ENCODE measurements at regions not wholly inside any gene's neighbourhood (a gene's known extent, or its start where the extent isn't known, plus 50 kb on each side); places are given as distances from the start of the nearest gene placed in this dataset.

GRCh38 chr2:207375207-207375875 lies 154.4 kb upstream of the CREB1 start:
- TF ChIP-seq, protein P1, sequence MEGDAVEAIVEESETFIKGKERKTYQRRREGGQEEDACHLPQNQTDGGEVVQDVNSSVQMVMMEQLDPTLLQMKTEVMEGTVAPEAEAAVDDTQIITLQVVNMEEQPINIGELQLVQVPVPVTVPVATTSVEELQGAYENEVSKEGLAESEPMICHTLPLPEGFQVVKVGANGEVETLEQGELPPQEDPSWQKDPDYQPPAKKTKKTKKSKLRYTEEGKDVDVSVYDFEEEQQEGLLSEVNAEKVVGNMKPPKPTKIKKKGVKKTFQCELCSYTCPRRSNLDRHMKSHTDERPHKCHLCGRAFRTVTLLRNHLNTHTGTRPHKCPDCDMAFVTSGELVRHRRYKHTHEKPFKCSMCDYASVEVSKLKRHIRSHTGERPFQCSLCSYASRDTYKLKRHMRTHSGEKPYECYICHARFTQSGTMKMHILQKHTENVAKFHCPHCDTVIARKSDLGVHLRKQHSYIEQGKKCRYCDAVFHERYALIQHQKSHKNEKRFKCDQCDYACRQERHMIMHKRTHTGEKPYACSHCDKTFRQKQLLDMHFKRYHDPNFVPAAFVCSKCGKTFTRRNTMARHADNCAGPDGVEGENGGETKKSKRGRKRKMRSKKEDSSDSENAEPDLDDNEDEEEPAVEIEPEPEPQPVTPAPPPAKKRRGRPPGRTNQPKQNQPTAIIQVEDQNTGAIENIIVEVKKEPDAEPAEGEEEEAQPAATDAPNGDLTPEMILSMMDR (conservative IDR thresholded peaks at IDR 0.05; ENCODE audit: low read length) = no peak
- TF ChIP-seq EZH2phosphoT487 (IDR thresholded peaks at IDR 0.05; ENCODE audit: borderline replicate concordance) = no peak

Data from Loucy (cell line).